Duodenal mucosa (tissue), 2 donors: ENCODE measurements at regions not wholly inside any gene's neighbourhood (a gene's known extent, or its start where the extent isn't known, plus 50 kb on each side); places are given as distances from the start of the nearest gene placed in this dataset.

Experiments used
- H3K27ac ChIP-seq: one replicate; pipeline ENCODE4 v1.7.0; 2013; ENCODE audit warnings: low read depth, low read length
- H3K27me3 ChIP-seq, 2 donors: one replicate each; pipeline ENCODE4 v1.7.0; 2013; ENCODE audit warnings: low read length in 2 of 2, control low read depth in 1 of 2; ENCODE audit not compliant: insufficient read depth in 2 of 2, control insufficient read depth in 1 of 2
- H3K36me3 ChIP-seq, 2 donors: one replicate each; pipeline ENCODE4 v1.7.0; 2013; ENCODE audit warnings: low read length in 2 of 2, control low read depth in 1 of 2; ENCODE audit not compliant: insufficient read depth in 2 of 2, control insufficient read depth in 1 of 2
- H3K4me1 ChIP-seq, 2 donors: one replicate each; pipeline ENCODE4 v1.7.0; 2013; ENCODE audit warnings: low read length in 2 of 2, control low read depth in 1 of 2; ENCODE audit not compliant: insufficient read depth in 2 of 2, control insufficient read depth in 1 of 2
- H3K4me3 ChIP-seq, 2 donors: one replicate each; pipeline ENCODE4 v1.7.0; 2013; ENCODE audit warnings: low read length in 2 of 2, low read depth in 1 of 2
- H3K9ac ChIP-seq, 2 donors: one replicate each; pipeline ENCODE4 v1.7.0; 2013; ENCODE audit warnings: low read length in 2 of 2, low read depth in 1 of 2
- H3K9me3 ChIP-seq, 2 donors: one replicate each; pipeline ENCODE4 v1.7.0; 2013; ENCODE audit warnings: low read length in 2 of 2, control low read depth in 1 of 2; ENCODE audit not compliant: control insufficient read depth in 1 of 2

DNA sequence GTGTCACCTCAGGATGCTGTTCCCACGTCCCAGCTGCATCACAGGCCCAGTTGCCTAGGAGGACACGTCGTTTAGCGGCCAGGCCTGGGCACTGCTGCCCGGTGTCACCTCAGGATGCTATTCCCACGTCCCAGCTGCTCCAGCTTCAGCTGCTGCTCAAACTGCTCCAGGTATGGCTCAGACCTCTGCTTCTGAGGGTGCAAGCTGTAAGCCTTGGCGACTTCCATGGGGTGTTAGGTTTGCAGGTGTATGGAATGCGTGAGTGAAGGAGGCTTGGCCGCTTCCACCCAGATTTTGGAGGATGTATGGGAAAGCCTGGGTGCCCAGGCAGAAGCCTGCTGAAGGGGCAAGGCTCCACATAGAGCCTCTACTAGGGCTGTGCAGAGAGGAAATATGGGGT is 205.3 kb upstream of the B3GAT1 start:
- peaks cover 0 to 2% of the 10 kb centered on the region in 2 donors for H3K27me3 ChIP-seq
- no peaks in the 10 kb centered on the region for H3K4me1 ChIP-seq
- no peaks in the 10 kb centered on the region for H3K36me3 ChIP-seq
- no peak overlapping the region for H3K4me3 ChIP-seq
- no peak overlapping the region for H3K27ac ChIP-seq
- H3K9me3 ChIP-seq, result no peaks in the 10 kb centered on the region
- no peak overlapping the region for H3K9ac ChIP-seq

DNA sequence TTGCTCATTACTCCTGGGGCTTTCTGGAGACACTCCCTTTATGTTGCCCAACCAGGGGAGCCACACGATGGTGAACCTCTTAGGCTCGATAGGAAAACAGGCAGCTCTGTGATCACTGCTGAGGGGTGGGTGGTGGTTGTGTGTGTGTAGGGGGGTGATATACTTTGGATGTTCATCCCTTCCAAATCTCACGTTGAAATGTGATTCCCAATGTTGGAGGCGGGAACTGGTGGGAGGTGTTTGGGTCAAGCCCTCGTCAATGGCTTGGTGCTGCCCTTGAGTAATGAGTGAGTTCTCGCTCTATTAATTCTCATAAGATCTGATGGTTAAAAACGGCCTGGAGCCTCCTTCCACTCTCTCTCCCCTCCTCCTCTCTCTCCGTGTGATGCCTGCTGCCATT is 204.0 kb upstream of the B3GAT1 start:
- no peaks in the 10 kb centered on the region for H3K4me1 ChIP-seq
- no peak overlapping the region for H3K27ac ChIP-seq
- H3K27me3 ChIP-seq, result peaks cover 0 to 3% of the 10 kb centered on the region in 2 donors
- H3K4me3 ChIP-seq, result no peak overlapping the region
- no peaks in the 10 kb centered on the region for H3K9me3 ChIP-seq
- H3K36me3 ChIP-seq, result no peaks in the 10 kb centered on the region
- no peak overlapping the region for H3K9ac ChIP-seq

DNA sequence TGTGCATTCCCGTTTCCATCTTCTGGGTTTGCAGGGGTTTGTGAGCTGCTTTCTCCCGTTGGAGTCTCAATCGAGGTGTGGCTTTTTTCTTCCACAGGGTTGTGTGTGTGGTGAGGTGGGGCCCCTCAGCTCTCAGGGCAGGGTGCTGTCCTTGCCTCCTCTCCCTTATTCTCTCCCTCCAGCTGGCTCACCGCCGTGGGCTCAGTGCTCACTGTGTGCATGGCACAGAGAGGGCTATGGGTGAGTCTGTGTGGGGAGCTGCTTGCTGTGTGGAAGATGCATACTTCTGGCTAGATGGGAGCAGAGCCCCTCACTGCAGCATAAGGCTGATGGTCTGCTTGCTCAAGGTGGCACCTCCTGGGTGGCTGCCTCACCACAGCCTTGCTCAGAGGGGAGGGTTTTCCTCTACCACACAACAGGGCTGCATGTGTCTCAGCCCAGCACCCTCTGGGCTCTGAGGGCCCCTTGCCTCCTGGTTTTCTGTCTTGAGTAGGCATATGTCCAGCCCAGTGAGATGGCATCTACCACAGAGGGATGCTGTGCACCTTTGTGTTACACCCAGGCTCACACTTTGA is 203.1 kb upstream of the B3GAT1 start:
- Histone ChIP-seq H3K27ac (no peak overlapping the region), H3K9me3 (no peaks in the 10 kb centered on the region), H3K4me1 (no peaks in the 10 kb centered on the region), H3K4me3 (no peak overlapping the region), H3K27me3 (peaks cover 0 to 3% of the 10 kb centered on the region in 2 donors), H3K9ac (no peak overlapping the region), H3K36me3 (no peaks in the 10 kb centered on the region)

DNA sequence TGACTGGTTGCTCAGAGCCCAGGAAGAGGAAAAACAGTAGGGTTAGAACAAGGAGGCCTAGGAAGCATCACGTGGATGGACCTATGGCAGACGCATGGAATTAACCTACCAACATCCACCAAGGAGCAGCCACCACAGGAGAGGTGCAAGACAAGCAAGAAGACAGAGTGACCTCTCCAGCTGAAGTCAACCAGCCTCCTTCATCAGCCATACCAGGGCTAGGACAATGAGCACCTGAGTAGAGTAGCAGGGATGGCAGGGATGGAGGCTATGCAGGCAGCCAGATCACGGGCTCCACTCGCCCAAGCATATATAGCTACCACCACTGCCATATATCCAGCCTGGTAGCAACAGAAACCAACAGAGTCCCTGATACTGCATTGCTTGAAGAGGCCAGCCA is 202.1 kb upstream of the B3GAT1 start:
- H3K4me1 ChIP-seq, result no peaks in the 10 kb centered on the region
- peaks cover 0 to 3% of the 10 kb centered on the region in 2 donors for H3K27me3 ChIP-seq
- H3K36me3 ChIP-seq, result no peaks in the 10 kb centered on the region
- no peak overlapping the region for H3K4me3 ChIP-seq
- H3K9ac ChIP-seq, result no peak overlapping the region
- H3K27ac ChIP-seq, result no peak overlapping the region
- no peaks in the 10 kb centered on the region for H3K9me3 ChIP-seq

DNA sequence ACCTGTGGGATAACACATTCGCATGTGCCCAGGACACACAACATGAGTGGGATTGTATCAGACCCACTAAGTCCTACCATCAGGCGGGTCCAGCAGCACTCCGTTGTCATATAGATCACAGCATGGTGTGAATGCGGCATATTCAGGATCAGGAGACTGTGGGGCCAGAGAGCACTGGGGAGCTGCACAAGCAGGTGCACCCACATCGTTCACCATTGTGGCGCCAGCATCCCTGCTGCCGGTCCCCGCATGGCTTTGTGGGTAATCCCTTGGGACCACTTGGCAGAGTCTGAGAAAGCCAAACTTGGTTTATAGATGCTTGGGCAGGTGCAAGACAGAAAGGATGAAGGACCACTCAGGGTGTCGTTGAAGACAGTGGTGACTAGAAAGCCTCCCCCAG is 201.6 kb upstream of the B3GAT1 start:
- no peaks in the 10 kb centered on the region for H3K36me3 ChIP-seq
- H3K4me3 ChIP-seq, result no peak overlapping the region
- H3K27ac ChIP-seq, result no peak overlapping the region
- H3K9me3 ChIP-seq, result no peaks in the 10 kb centered on the region
- H3K9ac ChIP-seq, result no peak overlapping the region
- H3K27me3 ChIP-seq, result peaks cover 0 to 3% of the 10 kb centered on the region in 2 donors
- H3K4me1 ChIP-seq, result no peaks in the 10 kb centered on the region

DNA sequence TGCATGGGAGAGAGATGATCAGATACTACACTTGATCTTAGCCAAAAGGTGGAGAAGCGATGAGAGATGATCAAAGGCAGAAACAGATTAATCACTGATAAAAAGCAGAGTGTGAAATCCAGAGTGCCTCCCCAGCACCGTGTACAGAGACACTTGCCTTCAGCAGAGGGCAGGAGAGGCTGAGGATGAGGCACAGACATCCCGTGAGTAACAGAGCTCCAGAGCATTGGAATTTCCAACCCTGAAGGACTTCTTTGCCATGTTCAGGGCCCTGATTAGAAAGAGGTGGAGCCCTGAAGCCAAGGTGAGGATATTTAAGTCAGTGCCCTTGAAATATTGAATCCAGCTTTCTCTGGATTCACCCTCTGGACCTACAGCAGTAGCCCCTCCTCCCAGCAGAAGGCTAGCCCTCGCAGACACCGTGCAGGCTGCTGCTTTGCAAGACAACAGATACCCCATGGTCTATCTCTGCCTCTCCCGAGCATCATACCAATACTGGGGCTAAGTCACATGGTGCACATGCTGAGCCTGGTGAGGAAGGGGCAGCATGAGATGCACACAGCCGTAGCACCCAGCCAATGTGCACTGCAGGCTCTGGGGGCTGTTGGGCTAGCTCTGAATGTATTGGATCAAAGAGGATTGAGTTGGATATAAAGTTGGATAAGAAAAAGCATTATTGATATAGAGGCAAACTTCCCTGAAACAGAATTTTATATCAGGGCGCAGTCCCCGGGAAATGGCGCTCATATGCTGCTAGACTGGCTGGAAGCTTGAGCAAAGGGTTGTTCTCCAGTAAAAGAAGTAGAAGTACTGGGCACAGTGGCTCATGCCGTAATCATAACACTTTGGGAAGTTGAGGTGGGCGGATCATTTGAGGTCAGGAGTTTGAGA is 200.3 kb upstream of the B3GAT1 start:
- peaks cover 0 to 5% of the 10 kb centered on the region in 2 donors for H3K27me3 ChIP-seq
- H3K4me3 ChIP-seq, result no peak overlapping the region
- H3K9me3 ChIP-seq, result no peaks in the 10 kb centered on the region
- no peaks in the 10 kb centered on the region for H3K36me3 ChIP-seq
- no peak overlapping the region for H3K9ac ChIP-seq
- no peak overlapping the region for H3K27ac ChIP-seq
- no peaks in the 10 kb centered on the region for H3K4me1 ChIP-seq

DNA sequence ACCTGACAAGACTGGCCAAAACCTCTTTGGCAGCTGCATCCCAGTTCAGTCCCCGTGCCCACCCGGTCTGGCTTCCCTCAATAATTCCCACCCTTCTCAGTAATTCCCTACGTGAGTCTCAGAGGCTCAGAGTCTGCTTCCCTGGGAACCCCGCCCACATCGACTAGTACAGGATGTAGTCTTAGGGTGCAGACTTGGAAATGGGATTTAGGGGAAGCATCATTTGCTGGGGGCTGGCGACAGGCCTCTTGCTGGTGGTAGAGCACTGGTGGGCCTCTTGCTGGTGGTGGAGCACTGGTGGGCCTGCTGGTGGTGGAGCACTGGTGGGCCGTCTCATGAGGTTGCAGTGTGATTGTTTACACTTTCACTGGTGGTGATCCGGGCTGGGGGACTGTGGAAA is 199.5 kb upstream of the B3GAT1 start:
- Histone ChIP-seq H3K4me3 (no peak overlapping the region), H3K36me3 (no peaks in the 10 kb centered on the region), H3K9me3 (no peaks in the 10 kb centered on the region), H3K9ac (no peak overlapping the region), H3K27ac (no peak overlapping the region), H3K4me1 (no peaks in the 10 kb centered on the region), H3K27me3 (peaks cover 5 to 6% of the 10 kb centered on the region in 2 donors)

DNA sequence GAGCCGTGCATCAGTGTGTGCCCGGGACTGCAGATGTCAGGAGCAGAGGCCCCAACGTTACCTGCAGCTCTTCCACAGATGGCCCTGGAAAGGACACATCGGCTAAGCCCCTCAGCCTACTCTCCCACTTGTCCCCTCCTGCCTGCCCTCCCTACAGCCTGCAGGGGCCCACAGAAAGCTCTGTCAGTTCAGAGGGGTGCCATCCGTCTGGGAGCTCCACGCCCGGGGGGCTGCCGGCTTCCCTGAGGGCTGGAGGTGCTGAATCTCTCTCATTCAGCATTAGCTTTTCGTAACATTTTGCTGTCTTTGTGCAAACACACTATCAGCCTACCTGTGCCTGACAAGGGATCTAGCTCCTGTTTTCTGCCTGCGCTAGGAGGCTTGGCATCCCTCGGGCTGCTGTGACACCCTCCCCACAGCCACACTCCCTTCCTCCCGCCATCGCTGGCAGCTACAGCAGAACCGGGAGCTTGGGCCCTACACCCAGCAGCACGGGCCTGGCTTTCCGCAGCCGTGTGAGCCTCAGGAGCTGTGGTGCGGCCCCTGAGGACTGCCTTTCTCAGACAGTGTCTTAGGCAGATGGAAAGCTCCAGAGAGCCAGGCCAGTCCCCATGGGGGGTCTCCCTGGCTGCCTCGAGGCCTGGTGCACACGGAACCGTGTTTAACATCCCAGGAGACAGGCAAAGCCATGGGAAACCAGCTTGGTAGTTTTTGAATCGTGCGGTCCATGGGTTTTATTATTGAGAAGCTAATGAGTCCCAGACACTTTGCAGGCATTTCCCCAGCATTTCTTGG is 198.3 kb upstream of the B3GAT1 start:
- Histone ChIP-seq H3K4me3 (no peak overlapping the region), H3K36me3 (no peaks in the 10 kb centered on the region), H3K27me3 (peaks cover 5 to 6% of the 10 kb centered on the region in 2 donors), H3K9me3 (no peaks in the 10 kb centered on the region), H3K27ac (no peak overlapping the region), H3K9ac (no peak overlapping the region), H3K4me1 (no peaks in the 10 kb centered on the region)

DNA sequence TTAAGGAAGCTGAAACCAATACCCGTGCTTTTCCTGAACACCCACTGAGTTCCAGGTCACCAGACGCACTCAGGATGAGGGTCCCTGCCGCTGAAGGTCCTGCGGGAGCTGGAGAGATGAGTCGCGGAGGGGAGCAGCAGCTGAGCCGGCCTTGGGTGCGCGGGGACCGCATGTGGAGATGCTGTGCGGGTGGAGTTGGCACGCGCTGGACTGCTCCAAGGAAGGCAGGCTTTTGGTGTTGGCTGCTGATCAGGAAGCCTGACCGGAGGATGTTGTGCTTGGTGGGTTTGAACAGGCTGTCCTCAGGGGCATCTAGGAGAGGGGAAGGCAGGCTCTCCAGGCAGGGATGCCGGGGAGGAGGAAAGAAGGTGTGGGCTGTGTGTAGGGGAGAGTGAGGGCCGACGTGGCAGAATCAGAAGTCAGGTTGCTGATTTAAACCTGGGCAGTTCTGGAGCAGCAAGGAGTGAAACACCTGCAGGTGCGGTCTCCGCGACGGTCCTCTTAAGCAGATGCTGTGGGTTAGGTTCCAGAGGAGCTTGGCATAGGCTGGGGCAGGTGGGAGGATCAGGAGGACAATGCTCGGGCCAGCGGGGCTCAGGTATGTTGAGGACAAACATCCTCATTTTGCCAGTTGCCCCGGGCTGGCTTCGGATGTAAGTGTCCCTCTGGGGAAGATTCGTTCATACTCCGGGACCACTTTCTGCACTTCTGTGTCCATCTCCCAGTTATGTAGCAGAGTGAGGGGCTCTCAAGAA is 197.5 kb upstream of the B3GAT1 start:
- Histone ChIP-seq H3K36me3 (no peaks in the 10 kb centered on the region), H3K4me1 (no peaks in the 10 kb centered on the region), H3K9ac (no peak overlapping the region), H3K27ac (no peak overlapping the region), H3K27me3 (peaks cover 5 to 6% of the 10 kb centered on the region in 2 donors), H3K4me3 (no peak overlapping the region), H3K9me3 (no peaks in the 10 kb centered on the region)
